ENCODE measurements at regions not wholly inside any gene's neighbourhood (a gene's known extent, or its start where the extent isn't known, plus 50 kb on each side); places are given as distances from the start of the nearest gene placed in this dataset.

DNA sequence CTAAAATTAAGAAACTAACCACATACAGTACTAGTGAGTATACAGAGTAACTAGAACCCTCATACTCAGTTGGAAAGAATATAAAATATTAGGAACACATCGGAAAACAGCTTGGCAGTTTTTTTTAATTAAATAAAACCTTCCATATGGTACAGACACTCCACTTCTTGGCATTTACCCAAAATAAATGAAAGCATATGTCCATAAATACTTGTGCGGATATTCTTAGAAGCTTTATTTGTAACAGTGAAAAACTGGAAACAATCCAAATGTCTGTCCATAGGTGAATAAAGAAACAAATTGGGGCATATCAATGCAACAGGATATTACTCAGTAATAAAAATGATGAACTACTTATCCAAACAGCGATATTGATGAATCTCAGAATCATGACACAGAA is 410.0 kb downstream of the HTR7 start:
- no peak overlapping the region for H3K9ac ChIP-seq (ENCODE audit: low read length)
- no peaks in the 10 kb centered on the region for H3K27me3 ChIP-seq (replicated peaks; ENCODE audit: control insufficient read depth, insufficient read depth, low read length)
- no peaks in the 10 kb centered on the region for H3K4me1 ChIP-seq (ENCODE audit: control insufficient read depth, insufficient read depth, low read length)
- DNase-seq (ENCODE audit: low read depth): no peak
- H3K4me3 ChIP-seq (ENCODE audit: low read length): no peak overlapping the region
- H3K36me3 ChIP-seq (ENCODE audit: control insufficient read depth, insufficient read depth, low read length, severe bottlenecking): no peaks in the 10 kb centered on the region
- H3K9me3 ChIP-seq (ENCODE audit: control insufficient read depth, low read length): peaks cover 16% of the 10 kb centered on the region

DNA sequence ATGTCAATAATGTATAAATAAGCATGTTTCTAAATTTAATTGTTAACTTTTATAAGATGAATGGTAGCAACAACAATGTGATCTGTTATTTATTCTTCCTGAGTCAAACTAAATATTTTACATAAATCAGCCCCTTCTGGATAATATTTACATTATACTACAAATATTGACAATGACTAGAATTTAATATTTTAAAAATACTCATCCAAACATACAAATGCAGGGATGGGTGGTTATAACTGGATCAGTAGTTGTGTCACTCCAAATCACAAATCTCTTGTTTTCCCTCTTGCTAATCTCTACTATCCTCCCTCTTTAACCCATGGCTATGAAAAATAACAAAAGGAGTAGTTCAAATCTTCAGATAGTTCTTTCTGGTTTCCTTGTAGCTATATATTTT is 407.0 kb downstream of the HTR7 start:
- Histone ChIP-seq H3K4me3 (ENCODE audit: low read length) (no peak overlapping the region), H3K36me3 (ENCODE audit: control insufficient read depth, insufficient read depth, low read length, severe bottlenecking) (no peaks in the 10 kb centered on the region), H3K27me3 (replicated peaks; ENCODE audit: control insufficient read depth, insufficient read depth, low read length) (no peaks in the 10 kb centered on the region), H3K9me3 (ENCODE audit: control insufficient read depth, low read length) (peaks cover 5% of the 10 kb centered on the region), H3K4me1 (ENCODE audit: control insufficient read depth, insufficient read depth, low read length) (no peaks in the 10 kb centered on the region), H3K9ac (ENCODE audit: low read length) (no peak overlapping the region)
- DNase-seq (ENCODE audit: low read depth): no peak

- Histone ChIP-seq H3K4me3 (ENCODE audit: low read length) (no peak overlapping the region), H3K4me1 (ENCODE audit: control insufficient read depth, insufficient read depth, low read length) (no peaks in the 10 kb centered on the region), H3K9ac (ENCODE audit: low read length) (no peak overlapping the region), H3K27me3 (replicated peaks; ENCODE audit: control insufficient read depth, insufficient read depth, low read length) (no peaks in the 10 kb centered on the region), H3K36me3 (ENCODE audit: control insufficient read depth, insufficient read depth, low read length, severe bottlenecking) (no peaks in the 10 kb centered on the region), H3K9me3 (ENCODE audit: control insufficient read depth, low read length) (peaks cover 3% of the 10 kb centered on the region)
- peak; percentile 32 for DNase-seq (ENCODE audit: low read depth)
These were observed 406.6 kb downstream of the HTR7 start for GRCh38 chr10:90451283-90451682.

GRCh38 chr10:90458054-90458453 is 399.8 kb downstream of the HTR7 start:
- Histone ChIP-seq H3K27me3 (replicated peaks; ENCODE audit: control insufficient read depth, insufficient read depth, low read length) (no peaks in the 10 kb centered on the region), H3K9ac (ENCODE audit: low read length) (no peak overlapping the region), H3K9me3 (ENCODE audit: control insufficient read depth, low read length) (no peaks in the 10 kb centered on the region), H3K4me3 (ENCODE audit: low read length) (no peak overlapping the region), H3K4me1 (ENCODE audit: control insufficient read depth, insufficient read depth, low read length) (no peaks in the 10 kb centered on the region), H3K36me3 (ENCODE audit: control insufficient read depth, insufficient read depth, low read length, severe bottlenecking) (no peaks in the 10 kb centered on the region)
- no peak for DNase-seq (ENCODE audit: low read depth)

GRCh38 chr10:90458571-90458970 is 399.3 kb downstream of the HTR7 start:
- no peaks in the 10 kb centered on the region for H3K36me3 ChIP-seq (ENCODE audit: control insufficient read depth, insufficient read depth, low read length, severe bottlenecking)
- DNase-seq (ENCODE audit: low read depth): no peak
- H3K9ac ChIP-seq (ENCODE audit: low read length): no peak overlapping the region
- H3K27me3 ChIP-seq (replicated peaks; ENCODE audit: control insufficient read depth, insufficient read depth, low read length): no peaks in the 10 kb centered on the region
- H3K4me3 ChIP-seq (ENCODE audit: low read length): no peak overlapping the region
- H3K9me3 ChIP-seq (ENCODE audit: control insufficient read depth, low read length): no peaks in the 10 kb centered on the region
- no peaks in the 10 kb centered on the region for H3K4me1 ChIP-seq (ENCODE audit: control insufficient read depth, insufficient read depth, low read length)

- Histone ChIP-seq H3K36me3 (ENCODE audit: control insufficient read depth, insufficient read depth, low read length, severe bottlenecking) (no peaks in the 10 kb centered on the region), H3K9ac (ENCODE audit: low read length) (no peak overlapping the region), H3K27me3 (replicated peaks; ENCODE audit: control insufficient read depth, insufficient read depth, low read length) (no peaks in the 10 kb centered on the region), H3K4me3 (ENCODE audit: low read length) (no peak overlapping the region), H3K4me1 (ENCODE audit: control insufficient read depth, insufficient read depth, low read length) (no peaks in the 10 kb centered on the region), H3K9me3 (ENCODE audit: control insufficient read depth, low read length) (no peaks in the 10 kb centered on the region)
- no peak for DNase-seq (ENCODE audit: low read depth)
These were observed 396.2 kb downstream of the HTR7 start for GRCh38 chr10:90461437-90462155.

DNA sequence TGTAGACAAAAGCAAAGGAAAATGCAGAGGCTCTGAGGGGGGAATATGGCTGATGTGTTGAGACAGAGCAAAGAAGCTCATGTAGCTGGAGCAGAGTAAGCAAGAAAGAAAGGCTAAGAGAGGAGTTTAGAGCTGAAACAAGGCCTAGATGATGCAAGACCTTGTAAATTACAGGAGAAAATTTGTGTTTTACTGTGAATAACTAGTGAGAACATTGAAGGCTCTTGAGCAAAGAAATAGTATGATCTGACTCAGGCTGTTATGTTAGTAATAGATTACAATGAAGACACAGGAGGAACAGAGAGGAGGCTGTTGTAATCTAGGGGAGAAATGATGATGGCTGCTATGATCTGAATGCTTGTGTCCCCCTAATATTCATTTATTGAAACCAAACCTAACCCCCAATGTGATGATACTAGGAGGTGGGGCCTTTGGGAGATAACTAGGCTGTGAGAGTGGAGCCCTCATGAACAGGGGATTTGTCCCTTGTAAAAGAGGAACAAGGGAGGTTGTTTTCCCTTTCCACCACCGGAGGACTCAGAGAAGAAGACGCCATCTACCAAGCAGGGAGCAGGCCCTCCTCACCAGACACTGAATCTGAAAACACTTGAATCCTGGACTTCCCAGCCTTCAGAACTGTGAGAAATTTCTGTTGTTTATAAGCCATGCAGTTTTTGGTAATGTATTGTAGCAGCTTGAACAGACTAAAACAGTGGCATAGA is 394.9 kb downstream of the HTR7 start:
- no peaks in the 10 kb centered on the region for H3K9me3 ChIP-seq (ENCODE audit: control insufficient read depth, low read length)
- no peak overlapping the region for H3K4me3 ChIP-seq (ENCODE audit: low read length)
- no peaks in the 10 kb centered on the region for H3K27me3 ChIP-seq (replicated peaks; ENCODE audit: control insufficient read depth, insufficient read depth, low read length)
- no peak overlapping the region for H3K9ac ChIP-seq (ENCODE audit: low read length)
- no peaks in the 10 kb centered on the region for H3K4me1 ChIP-seq (ENCODE audit: control insufficient read depth, insufficient read depth, low read length)
- DNase-seq (ENCODE audit: low read depth): peak; percentile 64
- no peaks in the 10 kb centered on the region for H3K36me3 ChIP-seq (ENCODE audit: control insufficient read depth, insufficient read depth, low read length, severe bottlenecking)

DNA sequence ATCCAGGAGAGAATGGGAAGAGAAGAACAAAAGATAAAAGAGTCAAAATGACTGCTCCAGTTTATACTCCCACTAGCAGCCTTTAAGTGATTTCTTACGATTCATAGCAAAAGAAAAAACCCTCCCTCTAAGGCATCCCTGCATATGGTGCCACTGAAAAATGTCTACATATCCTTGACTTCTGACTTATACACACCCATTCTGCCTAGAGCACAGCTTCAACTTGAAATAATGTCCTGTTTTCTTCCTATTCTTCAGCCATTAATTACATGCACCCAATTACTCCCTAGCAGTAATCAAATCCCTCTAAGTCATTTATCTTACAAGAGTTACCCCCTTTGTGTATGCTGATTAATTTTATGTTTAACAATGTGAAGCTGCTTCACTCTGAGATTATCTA is 393.5 kb downstream of the HTR7 start:
- H3K4me3 ChIP-seq (ENCODE audit: low read length): no peak overlapping the region
- H3K9ac ChIP-seq (ENCODE audit: low read length): no peak overlapping the region
- H3K4me1 ChIP-seq (ENCODE audit: control insufficient read depth, insufficient read depth, low read length): no peaks in the 10 kb centered on the region
- H3K36me3 ChIP-seq (ENCODE audit: control insufficient read depth, insufficient read depth, low read length, severe bottlenecking): no peaks in the 10 kb centered on the region
- H3K27me3 ChIP-seq (replicated peaks; ENCODE audit: control insufficient read depth, insufficient read depth, low read length): no peaks in the 10 kb centered on the region
- DNase-seq (ENCODE audit: low read depth): no peak
- no peaks in the 10 kb centered on the region for H3K9me3 ChIP-seq (ENCODE audit: control insufficient read depth, low read length)

- Histone ChIP-seq H3K36me3 (ENCODE audit: control insufficient read depth, insufficient read depth, low read length, severe bottlenecking) (no peaks in the 10 kb centered on the region), H3K4me3 (ENCODE audit: low read length) (no peak overlapping the region), H3K27me3 (replicated peaks; ENCODE audit: control insufficient read depth, insufficient read depth, low read length) (no peaks in the 10 kb centered on the region), H3K4me1 (ENCODE audit: control insufficient read depth, insufficient read depth, low read length) (no peaks in the 10 kb centered on the region), H3K9ac (ENCODE audit: low read length) (no peak overlapping the region), H3K9me3 (ENCODE audit: control insufficient read depth, low read length) (peaks cover 12% of the 10 kb centered on the region)
- peak; percentile 30 for DNase-seq (ENCODE audit: low read depth)
These were observed 386.9 kb downstream of the HTR7 start for GRCh38 chr10:90470966-90471365.

- no peaks in the 10 kb centered on the region for H3K4me1 ChIP-seq (ENCODE audit: control insufficient read depth, insufficient read depth, low read length)
- no peaks in the 10 kb centered on the region for H3K27me3 ChIP-seq (replicated peaks; ENCODE audit: control insufficient read depth, insufficient read depth, low read length)
- no peaks in the 10 kb centered on the region for H3K36me3 ChIP-seq (ENCODE audit: control insufficient read depth, insufficient read depth, low read length, severe bottlenecking)
- H3K9ac ChIP-seq (ENCODE audit: low read length): no peak overlapping the region
- H3K4me3 ChIP-seq (ENCODE audit: low read length): no peak overlapping the region
- DNase-seq (ENCODE audit: low read depth): no peak
- no peaks in the 10 kb centered on the region for H3K9me3 ChIP-seq (ENCODE audit: control insufficient read depth, low read length)
These were observed 377.4 kb downstream of the HTR7 start for GRCh38 chr10:90480466-90480865.

DNA sequence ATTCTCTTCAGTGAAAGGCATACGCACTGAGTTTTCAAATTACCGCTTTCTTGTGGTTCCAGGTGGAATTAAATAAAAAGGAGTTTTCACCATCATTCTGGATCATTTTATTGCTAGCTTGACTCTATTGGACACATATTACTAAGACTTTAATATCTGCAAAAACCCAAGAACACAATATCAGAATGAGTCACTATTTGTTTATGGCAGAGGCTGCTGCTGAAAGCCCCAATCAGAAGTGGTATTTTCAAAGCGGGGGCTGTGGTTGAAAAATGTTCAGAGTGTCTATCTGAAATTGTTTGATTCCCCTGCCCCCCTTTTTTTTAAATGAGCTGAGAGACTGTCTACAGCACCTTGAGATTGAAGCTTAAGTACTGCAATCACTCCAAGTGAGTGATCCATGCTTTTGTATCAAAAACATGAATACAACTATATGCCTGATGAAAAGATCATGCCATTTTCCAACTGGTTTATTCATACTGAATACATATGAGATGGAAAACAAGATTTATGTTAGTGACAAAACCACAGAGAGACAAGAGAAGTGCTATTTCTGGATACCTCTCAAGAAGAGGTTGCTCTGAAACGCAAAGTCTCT is 376.4 kb downstream of the HTR7 start:
- no peak for DNase-seq (ENCODE audit: low read depth)
- H3K4me3 ChIP-seq (ENCODE audit: low read length): no peak overlapping the region
- no peaks in the 10 kb centered on the region for H3K4me1 ChIP-seq (ENCODE audit: control insufficient read depth, insufficient read depth, low read length)
- H3K27me3 ChIP-seq (replicated peaks; ENCODE audit: control insufficient read depth, insufficient read depth, low read length): no peaks in the 10 kb centered on the region
- H3K9ac ChIP-seq (ENCODE audit: low read length): no peak overlapping the region
- H3K9me3 ChIP-seq (ENCODE audit: control insufficient read depth, low read length): no peaks in the 10 kb centered on the region
- H3K36me3 ChIP-seq (ENCODE audit: control insufficient read depth, insufficient read depth, low read length, severe bottlenecking): no peaks in the 10 kb centered on the region
